ENCODE measurements at regions not wholly inside any gene's neighbourhood (a gene's known extent, or its start where the extent isn't known, plus 50 kb on each side); places are given as distances from the start of the nearest gene placed in this dataset.
"Not testable (repeated sequence)": the region's sequence is repeated elsewhere in the genome, so short reads cannot be mapped to it uniquely, and the experiment has no call there.

- intact Hi-C loops (cut with DNase I) = no loop called here
- Histone ChIP-seq H3K4me1 (no peaks in the 10 kb centered on the region), H3K27me3 (no peaks in the 10 kb centered on the region), H3K9me3 (no peaks in the 10 kb centered on the region), H3K27ac (no peak overlapping the region), H3K4me3 (replicated peaks in 1 of 3) (no peak overlapping the region), H3K36me3 (no peaks in the 10 kb centered on the region)
- no peak for DNase-seq
- TF ChIP-seq CTCF (IDR thresholded peaks at IDR 0.05) = no peak
- no peak for TF ChIP-seq POLR2A (IDR thresholded peaks at IDR 0.05)
These were observed 1278.0 kb upstream of the ALCAM start for GRCh38 chr3:104088738-104089137.

- intact Hi-C loops (cut with DNase I); H3K9me3 ChIP-seq; H3K4me1 ChIP-seq; H3K27me3 ChIP-seq; H3K27ac ChIP-seq; DNase-seq; H3K4me3 ChIP-seq (replicated peaks in 1 of 3); H3K36me3 ChIP-seq: not testable (repeated sequence)
- 55 to 62% methylated on average over 3 of the region's 3 CpGs for WGBS, 2 donors
These were observed 1276.7 kb upstream of the ALCAM start for GRCh38 chr3:104089987-104090386.

- no peak for DNase-seq
- Histone ChIP-seq H3K4me3 (replicated peaks in 1 of 3) (no peak overlapping the region), H3K4me1 (no peaks in the 10 kb centered on the region), H3K9me3 (no peaks in the 10 kb centered on the region), H3K27me3 (no peaks in the 10 kb centered on the region), H3K36me3 (no peaks in the 10 kb centered on the region), H3K27ac (no peak overlapping the region)
- 84 to 89% methylated on average over 1 of the region's 1 CpG for WGBS, 2 donors
- TF ChIP-seq CTCF (IDR thresholded peaks at IDR 0.05) (no peak), POLR2A (IDR thresholded peaks at IDR 0.05) (no peak)
- intact Hi-C loops (cut with DNase I) = no loop called here
These were observed 1265.0 kb upstream of the ALCAM start for GRCh38 chr3:104101736-104102135.

GRCh38 chr3:104102386-104102785 is 1264.3 kb upstream of the ALCAM start:
- Histone ChIP-seq H3K4me3 (replicated peaks in 1 of 3) (no peak overlapping the region), H3K4me1 (no peaks in the 10 kb centered on the region), H3K27ac (no peak overlapping the region), H3K36me3 (no peaks in the 10 kb centered on the region), H3K9me3 (no peaks in the 10 kb centered on the region), H3K27me3 (no peaks in the 10 kb centered on the region)
- intact Hi-C loops (cut with DNase I) = no loop called here
- TF ChIP-seq POLR2A (IDR thresholded peaks at IDR 0.05) (no peak), CTCF (IDR thresholded peaks at IDR 0.05) (peak in 4 of 6 experiments; percentile 13 to 37 (median 18))
- WGBS, 2 donors = 6 to 13% methylated on average over 3 of the region's 3 CpGs
- DNase-seq = peak in 1 of 2 donors; percentile 4

GRCh38 chr3:104106276-104106675 is 1260.4 kb upstream of the ALCAM start:
- intact Hi-C loops (cut with DNase I) = no loop called here
- Histone ChIP-seq H3K9me3 (no peaks in the 10 kb centered on the region), H3K4me1 (no peaks in the 10 kb centered on the region), H3K27me3 (no peaks in the 10 kb centered on the region), H3K4me3 (replicated peaks in 1 of 3) (no peak overlapping the region), H3K27ac (no peak overlapping the region), H3K36me3 (no peaks in the 10 kb centered on the region)
- TF ChIP-seq CTCF (IDR thresholded peaks at IDR 0.05) = no peak
- no peak for TF ChIP-seq POLR2A (IDR thresholded peaks at IDR 0.05)
- WGBS, 2 donors = 58 to 66% methylated on average over 3 of the region's 3 CpGs
- DNase-seq = no peak

- H3K27me3 ChIP-seq = no peaks in the 10 kb centered on the region
- no peaks in the 10 kb centered on the region for H3K9me3 ChIP-seq
- intact Hi-C loops (cut with DNase I) = no loop called here
- DNase-seq = no peak
- WGBS, 2 donors = 60 to 63% methylated on average over 2 of the region's 2 CpGs
- no peak overlapping the region for H3K27ac ChIP-seq
- no peaks in the 10 kb centered on the region for H3K4me1 ChIP-seq
- no peak for TF ChIP-seq CTCF (IDR thresholded peaks at IDR 0.05)
- no peak for TF ChIP-seq POLR2A (IDR thresholded peaks at IDR 0.05)
- H3K36me3 ChIP-seq = no peaks in the 10 kb centered on the region
- no peak overlapping the region for H3K4me3 ChIP-seq (replicated peaks in 1 of 3)
These were observed 1258.2 kb upstream of the ALCAM start for GRCh38 chr3:104108522-104108921.
